A204.1 (cell line): ENCODE measurements at regions not wholly inside any gene's neighbourhood (a gene's known extent, or its start where the extent isn't known, plus 50 kb on each side); places are given as distances from the start of the nearest gene placed in this dataset.
A peak's percentile ranks its signal among the peaks of the same experiment; 100 is the strongest.

ENCODE experiments used
- FAIRE-seq: peaks from 2 replicates; lab custom pipeline; 2012; peaks lifted over from hg19 to GRCh38; lab: Jason Lieb, UNC

- FAIRE-seq: no peak
These were observed 55.3 kb upstream of the SLC30A5 start for GRCh38 chr5:69038539-69038938.

GRCh38 chr5:69039829-69040228 is 54.0 kb upstream of the SLC30A5 start:
- FAIRE-seq: no peak

- FAIRE-seq: no peak
These were observed 51.3 kb upstream of the SLC30A5 start for GRCh38 chr5:69042500-69042899.

- peak; percentile 97 for FAIRE-seq
These were observed 50.7 kb upstream of the SLC30A5 start for GRCh38 chr5:69042915-69043654.

GRCh38 chr5:69043655-69043996 is 50.2 kb upstream of the SLC30A5 start:
- FAIRE-seq: no peak
